ENCODE measurements at regions not wholly inside any gene's neighbourhood (a gene's known extent, or its start where the extent isn't known, plus 50 kb on each side); places are given as distances from the start of the nearest gene placed in this dataset.

- Histone ChIP-seq H3K27me3 (replicated peaks; ENCODE audit: control insufficient read depth, insufficient read depth, low read length) (no peaks in the 10 kb centered on the region), H3K36me3 (ENCODE audit: control insufficient read depth, insufficient read depth, low read length) (no peaks in the 10 kb centered on the region), H3K4me3 (replicated peaks; ENCODE audit: low read depth, low read length) (no peak overlapping the region)
- TF ChIP-seq, protein P1, sequence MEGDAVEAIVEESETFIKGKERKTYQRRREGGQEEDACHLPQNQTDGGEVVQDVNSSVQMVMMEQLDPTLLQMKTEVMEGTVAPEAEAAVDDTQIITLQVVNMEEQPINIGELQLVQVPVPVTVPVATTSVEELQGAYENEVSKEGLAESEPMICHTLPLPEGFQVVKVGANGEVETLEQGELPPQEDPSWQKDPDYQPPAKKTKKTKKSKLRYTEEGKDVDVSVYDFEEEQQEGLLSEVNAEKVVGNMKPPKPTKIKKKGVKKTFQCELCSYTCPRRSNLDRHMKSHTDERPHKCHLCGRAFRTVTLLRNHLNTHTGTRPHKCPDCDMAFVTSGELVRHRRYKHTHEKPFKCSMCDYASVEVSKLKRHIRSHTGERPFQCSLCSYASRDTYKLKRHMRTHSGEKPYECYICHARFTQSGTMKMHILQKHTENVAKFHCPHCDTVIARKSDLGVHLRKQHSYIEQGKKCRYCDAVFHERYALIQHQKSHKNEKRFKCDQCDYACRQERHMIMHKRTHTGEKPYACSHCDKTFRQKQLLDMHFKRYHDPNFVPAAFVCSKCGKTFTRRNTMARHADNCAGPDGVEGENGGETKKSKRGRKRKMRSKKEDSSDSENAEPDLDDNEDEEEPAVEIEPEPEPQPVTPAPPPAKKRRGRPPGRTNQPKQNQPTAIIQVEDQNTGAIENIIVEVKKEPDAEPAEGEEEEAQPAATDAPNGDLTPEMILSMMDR (IDR thresholded peaks at IDR 0.05; ENCODE audit: insufficient read depth, low read length, poor library complexity, severe bottlenecking), result no peak
- DNase-seq (ENCODE audit: extremely low read depth, insufficient read length), result no peak
Observed at GRCh38 chr5:129174480-129174879, 79.9 kb downstream of the ISOC1 start.

- H3K36me3 ChIP-seq (ENCODE audit: control insufficient read depth, insufficient read depth, low read length), result no peaks in the 10 kb centered on the region
- no peak overlapping the region for H3K4me3 ChIP-seq (replicated peaks; ENCODE audit: low read depth, low read length)
- DNase-seq (ENCODE audit: extremely low read depth, insufficient read length), result no peak
- no peaks in the 10 kb centered on the region for H3K27me3 ChIP-seq (replicated peaks; ENCODE audit: control insufficient read depth, insufficient read depth, low read length)
- TF ChIP-seq, protein P1 (IDR thresholded peaks at IDR 0.05; ENCODE audit: insufficient read depth, low read length, poor library complexity, severe bottlenecking), result no peak
Observed at GRCh38 chr5:129177451-129177850, 82.9 kb downstream of the ISOC1 start.

DNA sequence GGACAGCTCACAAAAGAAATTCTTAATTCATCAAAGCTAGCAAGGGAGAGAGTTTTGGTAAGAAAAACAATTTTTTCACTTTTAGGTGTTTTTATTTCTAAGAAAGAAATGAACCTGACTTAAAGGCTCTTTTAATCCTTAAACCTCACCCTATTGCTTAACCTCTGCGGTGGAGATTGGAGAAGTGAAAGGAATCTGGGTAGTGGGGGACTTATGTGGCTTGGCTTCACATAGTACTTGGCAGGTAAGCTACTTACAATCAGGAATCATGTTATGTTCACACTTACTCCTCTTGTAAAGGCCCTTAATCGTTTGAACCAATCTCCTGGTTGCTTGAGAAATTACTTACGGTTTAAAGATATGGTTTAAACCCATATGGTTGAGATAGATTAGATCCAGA lies 104.8 kb downstream of the ISOC1 start:
- TF ChIP-seq, protein P1 (IDR thresholded peaks at IDR 0.05; ENCODE audit: insufficient read depth, low read length, poor library complexity, severe bottlenecking), result no peak
- Histone ChIP-seq H3K36me3 (ENCODE audit: control insufficient read depth, insufficient read depth, low read length) (no peaks in the 10 kb centered on the region), H3K4me3 (replicated peaks; ENCODE audit: low read depth, low read length) (no peak overlapping the region), H3K27me3 (replicated peaks; ENCODE audit: control insufficient read depth, insufficient read depth, low read length) (no peaks in the 10 kb centered on the region)
- no peak for DNase-seq (ENCODE audit: extremely low read depth, insufficient read length)

DNA sequence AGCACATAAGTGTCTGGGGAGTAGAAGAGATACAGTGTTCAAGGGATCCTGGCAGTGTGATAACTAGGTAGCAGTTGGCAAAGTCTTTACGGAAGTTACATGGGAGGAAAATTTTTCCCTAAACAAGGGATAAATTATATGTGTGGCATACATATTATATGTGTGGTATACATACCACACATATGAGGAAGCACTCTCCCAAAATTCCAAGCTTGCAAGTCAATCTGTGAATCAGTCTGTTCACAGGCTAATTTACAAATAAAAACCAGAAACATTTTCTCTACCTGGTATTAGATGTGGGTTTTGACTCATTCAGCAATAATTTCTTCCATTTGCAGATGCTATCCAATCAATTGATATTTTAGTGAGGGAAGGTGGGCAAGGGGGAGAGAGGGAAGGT lies 110.0 kb downstream of the ISOC1 start:
- Histone ChIP-seq H3K27me3 (replicated peaks; ENCODE audit: control insufficient read depth, insufficient read depth, low read length) (no peaks in the 10 kb centered on the region), H3K36me3 (ENCODE audit: control insufficient read depth, insufficient read depth, low read length) (no peaks in the 10 kb centered on the region), H3K4me3 (replicated peaks; ENCODE audit: low read depth, low read length) (no peak overlapping the region)
- TF ChIP-seq, protein P1 (IDR thresholded peaks at IDR 0.05; ENCODE audit: insufficient read depth, low read length, poor library complexity, severe bottlenecking), result no peak
- DNase-seq (ENCODE audit: extremely low read depth, insufficient read length), result no peak

GRCh38 chr5:129216001-129216400 lies 121.5 kb downstream of the ISOC1 start:
- TF ChIP-seq, protein P1 (IDR thresholded peaks at IDR 0.05; ENCODE audit: insufficient read depth, low read length, poor library complexity, severe bottlenecking), result no peak

DNA sequence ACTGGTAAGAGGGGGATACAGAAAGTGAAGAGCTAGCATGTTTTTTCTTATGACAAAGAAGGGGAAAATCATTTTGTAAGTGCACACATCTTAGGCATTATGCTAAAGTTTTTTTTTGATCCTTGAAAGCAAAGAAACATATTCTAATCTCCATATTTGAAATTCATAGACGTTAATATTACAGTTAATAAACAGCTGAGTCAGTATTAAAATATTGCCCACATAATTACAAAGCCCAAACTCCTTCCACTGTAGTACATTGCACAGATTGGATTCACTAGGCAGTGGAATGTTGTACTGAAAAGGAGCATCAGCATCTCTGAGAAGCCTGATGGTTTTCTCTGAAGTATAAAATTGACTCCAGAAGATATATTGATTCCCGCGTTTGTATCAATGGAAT lies 122.6 kb downstream of the ISOC1 start:
- Histone ChIP-seq H3K36me3 (ENCODE audit: control insufficient read depth, insufficient read depth, low read length) (no peaks in the 10 kb centered on the region), H3K27me3 (replicated peaks; ENCODE audit: control insufficient read depth, insufficient read depth, low read length) (no peaks in the 10 kb centered on the region), H3K4me3 (replicated peaks; ENCODE audit: low read depth, low read length) (no peak overlapping the region)
- no peak for DNase-seq (ENCODE audit: extremely low read depth, insufficient read length)
- TF ChIP-seq, protein P1 (IDR thresholded peaks at IDR 0.05; ENCODE audit: insufficient read depth, low read length, poor library complexity, severe bottlenecking), result no peak

More at GRCh38 chr5:129216001-129216400, 121.5 kb downstream of the ISOC1 start:
- H3K4me3 ChIP-seq (replicated peaks; ENCODE audit: low read depth, low read length), result no peak overlapping the region
- DNase-seq (ENCODE audit: extremely low read depth, insufficient read length), result no peak
- no peaks in the 10 kb centered on the region for H3K36me3 ChIP-seq (ENCODE audit: control insufficient read depth, insufficient read depth, low read length)
- no peaks in the 10 kb centered on the region for H3K27me3 ChIP-seq (replicated peaks; ENCODE audit: control insufficient read depth, insufficient read depth, low read length)

All from GM06990 (cell line).